Suppressor macrophage treated with lipopolysaccharide for 1 hour (primary cell): ENCODE measurements at regions not wholly inside any gene's neighbourhood (a gene's known extent, or its start where the extent isn't known, plus 50 kb on each side); places are given as distances from the start of the nearest gene placed in this dataset.

Source experiments
- DNase-seq, 3 donors: peaks; one replicate each; pipeline ENCODE4 v3.0.0-alpha.2; 2020 to 2022

DNA sequence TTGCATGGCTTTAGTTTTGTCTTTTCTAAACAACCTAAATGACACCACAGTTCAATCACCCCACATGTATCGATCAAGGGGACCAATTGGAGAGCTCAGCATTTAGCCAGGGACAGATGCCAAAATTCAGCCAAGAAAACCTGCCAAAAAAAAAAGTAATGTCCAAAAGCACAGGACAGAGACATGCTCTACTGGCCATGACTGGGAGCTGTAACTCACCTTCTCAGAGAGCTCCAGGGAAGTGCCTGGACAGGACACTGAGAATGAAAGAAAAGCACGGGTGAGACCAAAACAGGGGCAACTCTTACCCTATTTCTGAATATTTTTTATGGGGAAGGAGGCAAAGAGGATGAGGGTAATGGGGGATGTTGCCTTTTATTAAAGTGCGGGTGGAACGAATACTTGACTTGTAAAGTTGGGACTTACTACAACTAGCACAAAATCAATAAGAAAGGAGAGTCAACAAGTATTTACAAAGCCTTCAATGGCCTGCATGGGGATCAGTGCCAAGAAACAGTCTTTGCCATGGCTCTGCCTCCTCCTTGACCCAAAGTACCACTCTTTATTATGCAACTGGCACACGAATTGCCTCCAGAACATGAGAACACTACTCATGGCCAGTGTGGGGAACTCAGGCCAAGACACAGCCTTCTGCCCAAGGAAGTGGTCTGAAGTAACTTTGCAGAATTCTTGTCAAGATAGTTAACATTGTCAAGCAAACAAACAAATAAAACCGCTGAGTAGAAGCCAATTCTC is 72.9 kb upstream of the HK2 start:
- peak; percentile 51 to 55 (median 54) for DNase-seq

DNA sequence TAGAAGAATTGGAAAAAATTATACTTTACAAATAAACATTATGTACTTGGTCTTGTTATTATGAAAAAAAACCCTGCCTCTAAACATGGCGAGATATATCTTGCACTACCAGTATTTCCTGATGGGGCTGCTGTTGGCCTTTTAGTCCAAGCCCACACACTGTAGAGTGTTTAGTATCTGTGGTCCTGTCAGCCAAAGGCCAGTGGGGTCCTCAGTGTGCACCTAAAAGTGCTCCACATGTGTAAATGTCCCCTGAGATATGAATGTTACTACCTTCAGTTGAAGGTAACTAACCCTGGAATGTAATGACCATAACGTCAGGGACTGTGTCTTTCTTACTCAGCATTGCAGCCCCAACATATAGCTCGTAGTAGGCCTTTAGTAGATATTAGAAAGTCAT is 71.1 kb upstream of the HK2 start:
- peak in 1 of 3 donors; percentile 30 for DNase-seq

DNA sequence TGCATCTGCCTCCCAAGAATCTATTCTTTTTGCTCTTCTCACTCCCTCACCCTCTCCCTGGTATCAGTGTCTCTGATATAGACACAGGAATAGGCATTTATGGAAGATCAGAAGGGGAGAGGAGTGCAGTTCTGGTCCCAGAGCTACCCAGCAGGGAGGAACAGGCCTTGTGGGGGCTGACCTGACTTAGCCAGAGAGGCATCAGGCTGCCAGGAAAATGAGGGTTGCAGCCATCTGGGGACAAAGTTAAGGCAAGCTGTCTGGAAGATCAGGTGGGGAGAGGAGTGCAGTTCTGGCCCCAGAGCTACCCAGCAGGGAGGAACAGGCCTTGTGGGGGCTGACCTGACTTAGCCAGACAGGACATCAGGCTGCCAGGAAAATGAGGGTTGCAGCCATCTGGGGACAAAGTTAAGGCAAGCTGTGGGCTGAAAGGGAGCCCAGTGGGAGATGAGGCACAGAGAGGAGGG is 69.9 kb upstream of the HK2 start:
- DNase-seq: no peak

DNA sequence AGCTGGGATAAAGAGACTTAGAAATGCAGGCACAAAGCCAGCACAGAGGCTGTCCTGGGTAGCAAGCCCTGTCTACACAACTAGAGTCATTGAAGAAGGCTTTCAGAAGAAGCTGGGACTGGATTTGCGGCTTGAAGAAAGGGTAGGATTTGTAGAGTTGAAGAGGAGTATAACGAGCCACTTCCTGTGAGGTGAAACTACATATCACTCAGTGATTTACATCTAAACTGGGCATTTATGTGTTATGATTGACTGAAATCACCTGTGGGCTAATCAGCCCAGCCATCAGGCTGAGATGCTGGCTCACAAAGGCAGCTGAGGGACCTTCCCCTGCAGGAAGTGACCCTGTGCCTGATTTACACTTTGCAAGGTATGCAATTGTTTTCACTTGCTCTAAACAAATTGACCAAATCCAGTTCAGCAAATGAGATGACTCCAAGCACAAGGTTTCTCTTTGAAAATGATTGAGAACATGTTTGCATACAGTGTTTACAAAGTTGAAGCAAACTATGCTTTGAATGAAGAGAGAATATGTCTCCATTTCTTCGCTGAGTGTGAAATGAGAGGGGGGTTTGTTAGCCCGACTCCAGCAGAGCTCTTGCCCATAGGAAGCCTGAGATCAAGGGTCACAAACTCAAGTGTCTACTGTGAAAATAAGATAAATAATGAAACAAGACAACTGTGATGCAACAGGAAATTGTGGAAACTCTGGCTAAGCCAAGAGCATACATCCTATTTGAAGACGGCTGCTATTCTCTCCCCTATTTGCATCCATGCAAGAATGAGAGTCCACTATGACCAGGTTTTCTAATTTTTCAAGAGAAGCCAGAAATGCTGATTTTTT is 69.3 kb upstream of the HK2 start:
- peak; percentile 39 to 58 (median 57) for DNase-seq

DNA sequence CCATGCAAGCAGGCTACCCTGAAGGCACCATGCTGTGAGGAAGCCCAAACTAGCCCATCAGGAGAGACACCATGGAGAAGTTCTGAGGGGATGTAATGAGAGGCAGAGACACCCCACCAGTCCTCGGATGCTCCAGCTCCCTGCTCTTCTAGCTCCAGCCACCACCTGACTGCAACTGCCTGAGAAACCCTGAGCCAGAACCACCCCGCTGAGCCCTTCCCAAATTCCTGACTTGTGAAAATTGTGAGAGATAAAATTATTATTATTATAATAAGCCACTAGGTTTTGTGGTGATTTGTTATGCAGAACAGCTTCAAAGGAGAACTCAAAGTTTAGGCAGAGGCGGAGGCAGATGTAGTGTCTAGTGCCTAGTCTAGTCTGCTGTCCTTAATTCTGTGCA is 67.1 kb upstream of the HK2 start:
- no peak for DNase-seq

DNA sequence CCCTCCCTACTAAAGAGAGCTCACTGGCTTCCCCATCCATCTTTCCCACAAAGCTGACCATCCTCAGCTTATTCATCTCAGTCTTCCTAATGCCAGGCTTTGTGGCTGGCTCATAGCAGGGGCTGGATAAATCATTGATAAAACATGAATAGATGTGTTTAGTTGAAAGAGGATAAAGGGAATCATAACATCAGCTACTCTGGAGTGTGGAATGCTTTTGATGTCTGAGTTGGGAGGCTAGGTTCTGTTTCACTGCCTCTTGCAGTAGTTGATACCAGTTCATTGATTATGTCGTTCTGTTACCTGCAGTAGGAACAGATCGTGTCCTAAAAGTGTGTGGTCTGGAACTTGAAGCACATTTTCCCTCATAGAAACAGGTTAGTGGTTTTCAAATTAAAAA is 66.3 kb upstream of the HK2 start:
- no peak for DNase-seq

DNA sequence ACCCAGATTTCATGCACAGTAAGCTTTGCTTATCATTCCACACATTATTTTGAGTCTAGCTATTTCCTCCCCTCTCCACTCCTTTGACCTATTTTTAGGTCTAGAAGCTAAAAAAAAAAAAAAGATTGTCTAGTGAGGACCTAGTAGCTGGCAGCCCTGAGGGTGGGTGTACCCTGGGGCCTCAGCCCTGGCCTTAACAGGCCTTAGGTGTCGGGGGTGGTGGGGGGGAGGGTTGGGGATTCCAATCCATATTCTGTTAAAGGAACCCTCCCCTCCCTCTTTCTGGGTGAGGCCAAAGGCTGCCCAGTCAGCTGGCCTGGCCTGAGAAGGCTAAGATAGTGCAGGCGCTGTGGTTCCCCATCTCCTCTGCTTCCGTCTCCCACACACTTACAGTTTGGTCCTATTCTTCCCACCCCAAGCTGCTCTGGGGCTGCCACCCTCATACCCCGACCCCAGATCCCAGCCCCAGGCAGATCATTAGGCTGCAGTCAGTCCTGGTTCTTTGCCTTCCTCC is 65.5 kb upstream of the HK2 start:
- DNase-seq: peak in 1 of 3 donors; percentile 45

DNA sequence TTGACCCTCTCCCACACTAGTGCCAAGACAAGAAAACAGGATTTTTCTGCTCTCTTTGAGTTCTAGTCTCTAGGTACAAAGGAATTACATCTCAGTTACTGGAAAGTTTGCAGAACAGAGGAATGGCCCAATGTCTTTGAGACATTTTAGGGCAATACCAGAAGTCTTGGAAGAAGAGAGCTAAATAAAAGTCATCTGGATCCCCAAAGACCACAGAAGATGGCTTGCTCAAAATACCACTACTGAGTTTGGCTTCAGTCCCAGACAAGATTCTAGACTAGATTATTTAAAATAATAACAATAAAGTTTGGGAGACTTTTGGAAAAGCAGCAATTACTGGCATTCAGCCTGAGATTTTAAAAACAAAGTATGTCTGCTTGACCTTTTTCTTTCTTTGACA is 61.9 kb upstream of the HK2 start:
- DNase-seq: peak in 1 of 3 donors; percentile 11

DNA sequence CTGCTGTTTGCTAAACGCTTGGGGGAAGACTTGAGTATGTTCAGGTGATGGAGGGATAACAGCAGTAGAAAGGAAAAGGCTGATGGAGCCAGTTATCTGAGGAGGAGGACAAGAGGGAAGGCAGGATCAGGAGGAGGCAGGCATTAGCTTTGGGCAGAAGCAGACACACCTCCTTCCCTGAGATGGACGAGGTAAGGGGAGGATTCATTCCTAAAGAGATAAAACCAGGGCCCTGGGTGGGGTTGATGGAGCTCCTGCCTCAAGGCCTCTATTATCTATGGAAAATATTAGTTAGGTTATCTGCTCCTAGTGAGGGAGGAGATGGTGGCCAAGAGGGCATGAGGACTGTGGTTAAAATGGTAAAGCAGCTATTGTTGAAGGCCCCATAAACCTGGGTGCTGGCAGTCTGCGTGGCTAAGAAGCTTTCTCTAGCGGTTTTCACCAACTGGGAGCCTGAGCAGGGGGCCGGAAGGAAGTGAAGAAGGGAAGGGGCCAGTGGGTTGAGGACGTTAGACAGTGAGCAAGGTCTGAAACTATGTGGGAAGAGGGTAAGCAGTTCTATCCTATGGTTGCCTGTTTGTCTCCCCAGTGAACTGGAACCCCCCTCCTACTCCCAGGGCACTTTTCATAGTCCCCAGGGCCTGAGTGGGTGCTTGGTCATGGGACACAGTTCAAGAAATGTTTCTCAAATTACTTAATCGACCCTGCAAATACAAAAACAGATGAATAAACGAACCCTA is 56.6 kb upstream of the HK2 start:
- peak; percentile 52 to 60 (median 56) for DNase-seq

DNA sequence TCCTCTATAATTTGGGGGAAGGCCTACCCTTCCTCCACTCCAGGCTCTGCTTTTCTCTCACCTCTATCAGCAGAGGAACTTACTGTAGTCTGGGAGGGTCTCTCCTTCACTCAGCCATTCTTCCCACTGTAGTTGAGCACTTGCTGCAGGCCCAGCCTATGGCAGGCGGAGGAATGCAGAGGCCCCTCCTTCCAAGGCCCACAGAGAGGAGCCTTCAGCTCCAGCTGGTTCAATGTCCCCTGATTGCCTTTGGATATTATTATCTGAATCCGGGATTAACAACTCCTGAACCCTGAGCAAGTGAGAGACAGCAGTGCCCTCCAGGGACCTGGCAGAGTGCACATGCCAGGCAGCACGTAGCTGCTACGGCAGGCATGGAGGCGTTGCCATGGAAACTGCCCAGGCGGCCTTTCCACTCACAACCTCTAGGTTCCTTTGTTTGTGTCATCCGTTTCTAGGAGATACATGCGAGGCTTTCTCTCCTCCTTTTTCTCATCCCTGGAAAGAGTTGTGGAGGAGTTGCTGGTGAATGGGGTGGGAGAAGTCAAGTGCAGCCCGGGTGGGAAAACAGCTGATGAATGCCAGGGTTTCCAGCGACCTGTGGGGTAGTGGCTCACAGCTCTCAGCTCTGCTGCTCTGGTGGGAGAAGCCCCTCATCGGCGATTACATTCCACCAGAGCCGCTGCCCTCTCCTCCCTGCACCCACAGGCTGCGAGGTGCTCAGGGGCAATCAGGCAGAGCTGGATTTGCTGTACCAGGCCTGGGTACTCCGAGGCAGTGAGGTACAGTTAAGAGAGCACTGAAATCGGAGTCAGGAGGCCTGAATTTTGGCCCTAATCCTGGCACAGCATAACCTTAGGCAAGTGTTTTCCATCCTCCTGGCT is 55.3 kb upstream of the HK2 start:
- peak in 1 of 3 donors; percentile 17 for DNase-seq

DNA sequence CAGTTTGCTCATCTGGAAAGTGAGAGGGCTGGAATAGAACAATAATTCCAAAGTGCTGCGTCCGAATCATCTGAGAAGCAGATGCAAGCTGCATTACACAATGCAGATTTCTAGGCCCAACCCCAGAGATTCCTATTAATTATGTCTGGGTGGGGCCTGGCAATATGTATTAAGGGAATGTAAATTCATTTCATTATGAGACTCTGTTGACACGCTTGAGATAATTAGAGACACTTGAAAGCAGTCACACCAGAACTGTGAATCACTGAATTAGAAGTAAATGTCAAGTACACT is 54.7 kb upstream of the HK2 start:
- peak in 1 of 3 donors; percentile 10 for DNase-seq

DNA sequence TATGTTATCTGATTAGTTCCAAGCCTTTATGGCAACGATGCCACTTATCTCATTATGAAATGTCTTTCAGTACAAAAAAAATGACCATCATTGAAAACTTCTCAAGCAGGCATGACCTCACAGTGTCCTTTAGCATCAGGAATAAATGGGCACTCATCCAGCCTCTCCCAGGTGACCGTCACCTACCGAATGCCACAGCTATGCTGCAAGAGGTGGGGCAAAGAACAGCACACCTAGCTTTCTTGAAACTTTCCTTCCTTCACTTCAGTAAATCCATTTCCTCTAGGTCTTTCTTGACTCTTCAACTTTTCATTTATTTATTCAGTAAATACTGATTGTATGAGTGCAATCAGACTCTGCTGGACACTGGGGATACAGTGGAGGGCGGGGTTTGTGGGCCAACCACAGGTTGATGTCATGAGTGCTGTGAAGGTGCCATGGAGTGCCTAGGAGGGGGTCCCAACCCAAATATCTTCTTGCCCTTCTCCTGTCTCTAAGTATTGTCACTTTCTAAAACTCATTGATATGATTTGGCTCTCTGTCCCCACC is 54.3 kb upstream of the HK2 start:
- DNase-seq: peak in 1 of 3 donors; percentile 11
